Spleen (tissue), 7 donors: ENCODE measurements at regions not wholly inside any gene's neighbourhood (a gene's known extent, or its start where the extent isn't known, plus 50 kb on each side); places are given as distances from the start of the nearest gene placed in this dataset.

ENCODE experiments used
- POLR2A ChIP-seq, 3 donors: fragments of 450-650 bp; IDR thresholded peaks; one replicate each; pipeline ENCODE4 v1.5.1; 2017; ENCODE audit warnings: antibody characterized with exemption in 3 of 3, mild to moderate bottlenecking in 1 of 3
- TF ChIP-seq, protein P1 (sequence below), 11 experiments: fragments of 200-600 bp in 7 of 11; fragments of 450-650 bp in 4 of 11; sonication (generic) in 4 of 11; IDR thresholded peaks in 8 of 11; conservative IDR thresholded peaks in 3 of 11; 1 replicate in 7 of 11; 2 replicates in 4 of 11; pipeline versions ENCODE4 v1.4.0 to v1.8.0; 2016 to 2021; ENCODE audit warnings: antibody characterized with exemption in 11 of 11, inconsistent platforms in 4 of 11, mild to moderate bottlenecking in 1 of 11
- donor health status: DM: no; HTN: no; CAD: no; lungs with moderate emphysema.
- donor health status: DM: no; HTN: no; CAD: no.
- donor health status: DM: no; HTN: no; CAD: no.

DNA sequence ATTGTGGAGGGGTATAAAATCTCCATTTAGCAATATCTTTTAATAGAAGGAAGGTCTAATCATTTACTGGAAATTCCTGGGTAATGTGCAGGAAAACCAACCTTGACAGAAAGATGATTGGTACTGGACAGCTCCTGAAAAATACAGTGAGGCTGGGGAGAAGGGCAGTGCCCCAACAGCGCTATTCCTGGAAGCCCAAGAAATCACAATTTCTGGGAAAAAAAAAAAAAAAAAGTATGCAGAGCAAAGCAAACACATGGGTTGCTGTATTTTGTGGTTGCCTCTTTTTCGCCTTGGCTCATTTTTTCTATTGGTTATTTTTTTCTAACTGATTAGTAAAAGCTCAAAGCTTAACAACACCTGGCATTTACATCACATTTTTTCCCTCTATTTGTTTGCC, 249.7 kb downstream of the ENC1 start:
- TF ChIP-seq, protein P1, sequence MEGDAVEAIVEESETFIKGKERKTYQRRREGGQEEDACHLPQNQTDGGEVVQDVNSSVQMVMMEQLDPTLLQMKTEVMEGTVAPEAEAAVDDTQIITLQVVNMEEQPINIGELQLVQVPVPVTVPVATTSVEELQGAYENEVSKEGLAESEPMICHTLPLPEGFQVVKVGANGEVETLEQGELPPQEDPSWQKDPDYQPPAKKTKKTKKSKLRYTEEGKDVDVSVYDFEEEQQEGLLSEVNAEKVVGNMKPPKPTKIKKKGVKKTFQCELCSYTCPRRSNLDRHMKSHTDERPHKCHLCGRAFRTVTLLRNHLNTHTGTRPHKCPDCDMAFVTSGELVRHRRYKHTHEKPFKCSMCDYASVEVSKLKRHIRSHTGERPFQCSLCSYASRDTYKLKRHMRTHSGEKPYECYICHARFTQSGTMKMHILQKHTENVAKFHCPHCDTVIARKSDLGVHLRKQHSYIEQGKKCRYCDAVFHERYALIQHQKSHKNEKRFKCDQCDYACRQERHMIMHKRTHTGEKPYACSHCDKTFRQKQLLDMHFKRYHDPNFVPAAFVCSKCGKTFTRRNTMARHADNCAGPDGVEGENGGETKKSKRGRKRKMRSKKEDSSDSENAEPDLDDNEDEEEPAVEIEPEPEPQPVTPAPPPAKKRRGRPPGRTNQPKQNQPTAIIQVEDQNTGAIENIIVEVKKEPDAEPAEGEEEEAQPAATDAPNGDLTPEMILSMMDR (IDR thresholded peaks at IDR 0.05 in 8 of 11, conservative IDR thresholded peaks at IDR 0.05 in 3 of 11), result no peak
- no peak for TF ChIP-seq POLR2A (IDR thresholded peaks at IDR 0.05)
